GM12865 (cell line): ENCODE measurements at regions not wholly inside any gene's neighbourhood (a gene's known extent, or its start where the extent isn't known, plus 50 kb on each side); places are given as distances from the start of the nearest gene placed in this dataset.

Experiments
- DNase-seq: peaks from one replicate; pipeline ENCODE4 v3.0.0; 2010; ENCODE audit warnings: low read depth
- H3K4me3 ChIP-seq: 2 replicates; pipeline ENCODE4 v1.5.1; 2011; ENCODE audit warnings: mild to moderate bottlenecking, low read depth, low read length, control low read depth
- CTCF ChIP-seq: IDR thresholded peaks from 2 replicates; pipeline ENCODE4 v1.5.1; 2011; ENCODE audit warnings: low read length, control low read depth, low read depth, inconsistent platforms; ENCODE audit not compliant: insufficient read depth; ENCODE audit errors: missing control alignments

- DNase-seq, result no peak
- no peak for TF ChIP-seq CTCF
- no peak overlapping the region for H3K4me3 ChIP-seq
Measured at GRCh38 chr3:73120710-73121109, 59.3 kb downstream of the EBLN2 start.

GRCh38 chr3:73121669-73122331, 60.3 kb downstream of the EBLN2 start:
- TF ChIP-seq CTCF, result no peak
- H3K4me3 ChIP-seq, result no peak overlapping the region
- no peak for DNase-seq

GRCh38 chr3:73134034-73134433, 72.6 kb downstream of the EBLN2 start:
- H3K4me3 ChIP-seq, result no peak overlapping the region
- no peak for TF ChIP-seq CTCF
- DNase-seq, result no peak

- no peak for TF ChIP-seq CTCF
- DNase-seq, result no peak
Measured at GRCh38 chr3:73136941-73137340, 75.5 kb downstream of the EBLN2 start.

GRCh38 chr3:73137736-73138403, 76.4 kb downstream of the EBLN2 start:
- no peak overlapping the region for H3K4me3 ChIP-seq
- no peak for DNase-seq
- TF ChIP-seq CTCF, result no peak

More at GRCh38 chr3:73136941-73137340, 75.5 kb downstream of the EBLN2 start:
- no peak overlapping the region for H3K4me3 ChIP-seq

- no peak overlapping the region for H3K4me3 ChIP-seq
- no peak for TF ChIP-seq CTCF
- DNase-seq, result no peak
Measured at GRCh38 chr3:73140772-73141442, 79.4 kb downstream of the EBLN2 start.
